CD4-positive, CD25-positive, alpha-beta regulatory T cell (primary cell): ENCODE measurements at regions not wholly inside any gene's neighbourhood (a gene's known extent, or its start where the extent isn't known, plus 50 kb on each side); places are given as distances from the start of the nearest gene placed in this dataset.

ENCODE experiments used
- ATAC-seq, 2 donors: fragments of 150-1000 bp; cut with Tn5 transposase; one replicate each; pipeline ENCODE4 v1.10.0; 2021; ENCODE audit warnings: low read depth in 2 of 2, moderate number of reproducible peaks in 2 of 2, moderate library complexity in 1 of 2
- DNase-seq, 3 donors: peaks; one replicate each; pipeline versions ENCODE4 v3.0.0 to v3.0.0-alpha.2; 2012 to 2022; ENCODE audit warnings: mixed read lengths in 1 of 3
- H3K27ac ChIP-seq: one replicate; pipeline ENCODE4 v1.7.0; 2013; ENCODE audit warnings: mild to moderate bottlenecking, low read length; ENCODE audit not compliant: insufficient read depth, poor library complexity, severe bottlenecking
- H3K27me3 ChIP-seq: one replicate; pipeline ENCODE4 v1.7.0; 2013; ENCODE audit warnings: low read length; ENCODE audit not compliant: control insufficient read depth, insufficient read depth
- H3K36me3 ChIP-seq: one replicate; pipeline ENCODE4 v1.7.0; 2013; ENCODE audit warnings: mild to moderate bottlenecking, low read length, moderate library complexity; ENCODE audit not compliant: control insufficient read depth, insufficient read depth
- H3K4me1 ChIP-seq: 2 replicates; pipeline ENCODE4 v1.7.0; 2013; ENCODE audit warnings: mild to moderate bottlenecking, low read length; ENCODE audit not compliant: insufficient read depth, control insufficient read depth, poor library complexity, severe bottlenecking
- H3K4me3 ChIP-seq: one replicate; pipeline ENCODE4 v1.7.0; 2013; ENCODE audit warnings: low read depth, mild to moderate bottlenecking, low read length, moderate library complexity
- H3K9me3 ChIP-seq, 2 experiments: 1 replicate in 1 of 2; 2 replicates in 1 of 2; pipeline ENCODE4 v1.7.0; 2013; ENCODE audit warnings: low read length in 2 of 2, mild to moderate bottlenecking in 1 of 2, moderate library complexity in 1 of 2; ENCODE audit not compliant: control insufficient read depth in 2 of 2
- H3K27ac Mint-ChIP-seq, 3 donors: one replicate each; pipeline ENCODE4 v1.8.0; 2020 to 2022; ENCODE audit warnings: mild to moderate bottlenecking in 3 of 3, mixed read lengths in 3 of 3, moderate library complexity in 2 of 3
- H3K27me3 Mint-ChIP-seq: one replicate; pipeline ENCODE4 v1.8.0; 2022; ENCODE audit warnings: mild to moderate bottlenecking, mixed read lengths
- H3K36me3 Mint-ChIP-seq: one replicate; pipeline ENCODE4 v1.8.0; 2020; ENCODE audit warnings: mixed read lengths
- H3K4me1 Mint-ChIP-seq, 4 donors: one replicate each; pipeline ENCODE4 v1.8.0; 2020 to 2022; ENCODE audit warnings: mixed read lengths in 4 of 4, mild to moderate bottlenecking in 1 of 4
- H3K4me3 Mint-ChIP-seq, 4 donors: one replicate each; pipeline ENCODE4 v1.8.0; 2020 to 2022; ENCODE audit warnings: mild to moderate bottlenecking in 4 of 4, mixed read lengths in 4 of 4, moderate library complexity in 3 of 4
- H3K9me3 Mint-ChIP-seq, 7 donors: one replicate each; pipeline ENCODE4 v1.8.0; 2020 to 2022; ENCODE audit warnings: mixed read lengths in 7 of 7, mild to moderate bottlenecking in 3 of 7, moderate library complexity in 2 of 7

DNA sequence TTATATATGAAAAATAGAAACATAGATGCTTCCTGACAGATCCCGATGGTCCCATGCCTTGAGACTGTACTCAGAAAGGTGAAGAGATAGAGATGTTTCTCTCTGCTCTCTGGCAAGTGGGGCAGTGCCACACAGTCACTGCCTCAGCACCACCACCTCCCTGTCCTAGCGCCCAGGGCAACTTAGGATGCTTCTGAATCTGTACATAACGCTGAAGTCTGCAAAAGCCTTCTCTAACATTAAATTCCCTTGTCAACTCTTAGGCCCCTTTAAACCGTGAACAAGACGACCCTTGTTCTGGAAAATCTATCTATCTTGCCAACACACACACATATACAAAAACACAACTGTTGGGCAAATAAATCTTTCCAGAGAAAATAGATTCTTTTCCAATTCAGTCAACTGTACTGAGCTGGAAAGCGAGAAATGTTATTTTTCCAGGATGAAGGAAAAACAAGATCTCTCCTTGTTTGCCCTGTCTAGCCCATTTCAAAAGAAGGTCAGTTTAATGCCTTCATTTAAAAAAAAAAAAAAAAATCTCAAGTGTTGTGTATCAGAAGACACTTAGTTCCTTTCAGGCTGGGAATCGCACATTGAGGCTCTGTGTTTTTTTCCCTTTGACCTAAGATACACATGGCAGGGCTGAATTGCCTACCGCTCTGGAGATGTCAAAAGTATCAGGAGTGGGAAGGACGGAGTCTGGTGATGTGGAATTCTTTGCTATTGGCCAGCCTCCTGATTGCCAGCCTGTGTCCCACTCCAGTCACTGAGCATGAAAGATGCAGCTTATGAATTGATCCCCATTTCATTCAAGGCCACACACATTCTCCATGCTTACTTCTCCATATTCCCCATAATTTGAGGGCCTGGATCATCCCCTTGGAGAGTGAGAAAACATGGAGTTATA lies 241.4 kb downstream of the LACC1 start:
- Mint-ChIP-seq H3K27ac (no peak overlapping the region), H3K4me1 (peaks cover 0 to 9% (median 7%) of the 10 kb centered on the region in 4 donors), H3K27me3 (peaks cover 3% of the 10 kb centered on the region), H3K36me3 (no peaks in the 10 kb centered on the region), H3K4me3 (no peak overlapping the region), H3K9me3 (peaks cover 0 to 14% (median 3%) of the 10 kb centered on the region in 7 donors)
- Histone ChIP-seq H3K4me3 (no peak overlapping the region), H3K9me3 (peaks cover 0 to 9% of the 10 kb centered on the region in 2 experiments), H3K4me1 (peaks cover 5% of the 10 kb centered on the region), H3K27me3 (peaks cover 4% of the 10 kb centered on the region), H3K36me3 (no peaks in the 10 kb centered on the region), H3K27ac (no peak overlapping the region)
- DNase-seq (no peak), ATAC-seq (no peak)

GRCh38 chr13:44124352-44124751 lies 244.6 kb downstream of the LACC1 start:
- no peak overlapping the region for H3K4me3 Mint-ChIP-seq
- Histone ChIP-seq H3K9me3 (peaks cover 0 to 9% of the 10 kb centered on the region in 2 experiments), H3K4me1 (no peaks in the 10 kb centered on the region), H3K4me3 (no peak overlapping the region), H3K27ac (no peak overlapping the region), H3K27me3 (peaks cover 6% of the 10 kb centered on the region), H3K36me3 (no peaks in the 10 kb centered on the region)
- H3K9me3 Mint-ChIP-seq, result peaks cover 0 to 14% (median 3%) of the 10 kb centered on the region in 7 donors
- H3K27me3 Mint-ChIP-seq, result peaks cover 10% of the 10 kb centered on the region
- no peak for ATAC-seq
- H3K36me3 Mint-ChIP-seq, result no peaks in the 10 kb centered on the region
- no peaks in the 10 kb centered on the region for H3K4me1 Mint-ChIP-seq
- no peak for DNase-seq
- no peak overlapping the region for H3K27ac Mint-ChIP-seq

GRCh38 chr13:44125943-44126469 lies 246.3 kb downstream of the LACC1 start:
- peaks cover 0 to 14% (median 3%) of the 10 kb centered on the region in 7 donors for H3K9me3 Mint-ChIP-seq
- H3K4me1 ChIP-seq, result no peaks in the 10 kb centered on the region
- H3K36me3 Mint-ChIP-seq, result no peaks in the 10 kb centered on the region
- no peak overlapping the region for H3K4me3 Mint-ChIP-seq
- peaks cover 0 to 9% of the 10 kb centered on the region in 2 experiments for H3K9me3 ChIP-seq
- H3K27me3 ChIP-seq, result peaks cover 6% of the 10 kb centered on the region
- H3K4me3 ChIP-seq, result no peak overlapping the region
- H3K4me1 Mint-ChIP-seq, result no peaks in the 10 kb centered on the region
- H3K36me3 ChIP-seq, result no peaks in the 10 kb centered on the region
- H3K27me3 Mint-ChIP-seq, result peaks cover 10% of the 10 kb centered on the region
- no peak overlapping the region for H3K27ac ChIP-seq
- ATAC-seq (no peak), DNase-seq (no peak)
- H3K27ac Mint-ChIP-seq, result no peak overlapping the region

GRCh38 chr13:44128552-44129001 lies 245.0 kb upstream of the SERP2 start:
- ATAC-seq, result no peak
- H3K27me3 Mint-ChIP-seq, result peaks cover 16% of the 10 kb centered on the region
- H3K4me1 Mint-ChIP-seq, result no peaks in the 10 kb centered on the region
- peaks cover 0 to 9% (median 0%) of the 10 kb centered on the region in 7 donors for H3K9me3 Mint-ChIP-seq
- H3K36me3 Mint-ChIP-seq, result no peaks in the 10 kb centered on the region
- no peaks in the 10 kb centered on the region for H3K4me1 ChIP-seq
- H3K27ac Mint-ChIP-seq, result no peak overlapping the region
- no peak for DNase-seq
- no peaks in the 10 kb centered on the region for H3K36me3 ChIP-seq
- peaks cover 3% of the 10 kb centered on the region for H3K27me3 ChIP-seq
- no peak overlapping the region for H3K4me3 ChIP-seq
- no peak overlapping the region for H3K27ac ChIP-seq
- H3K9me3 ChIP-seq, result peaks cover 0 to 4% of the 10 kb centered on the region in 2 experiments
- no peak overlapping the region for H3K4me3 Mint-ChIP-seq

- H3K4me3 ChIP-seq, result no peak overlapping the region
- H3K9me3 ChIP-seq, result no peaks in the 10 kb centered on the region
- no peaks in the 10 kb centered on the region for H3K4me1 ChIP-seq
- H3K4me3 Mint-ChIP-seq, result no peak overlapping the region
- no peak overlapping the region for H3K27ac Mint-ChIP-seq
- no peak overlapping the region for H3K27ac ChIP-seq
- peaks cover 16% of the 10 kb centered on the region for H3K27me3 Mint-ChIP-seq
- H3K27me3 ChIP-seq, result peaks cover 3% of the 10 kb centered on the region
- ATAC-seq (no peak), DNase-seq (no peak)
- H3K4me1 Mint-ChIP-seq, result no peaks in the 10 kb centered on the region
- no peaks in the 10 kb centered on the region for H3K36me3 ChIP-seq
- no peaks in the 10 kb centered on the region for H3K36me3 Mint-ChIP-seq
- peaks cover 0 to under 1% (median 0%) of the 10 kb centered on the region in 7 donors for H3K9me3 Mint-ChIP-seq
These were observed 244.2 kb upstream of the SERP2 start for GRCh38 chr13:44129418-44129817.

DNA sequence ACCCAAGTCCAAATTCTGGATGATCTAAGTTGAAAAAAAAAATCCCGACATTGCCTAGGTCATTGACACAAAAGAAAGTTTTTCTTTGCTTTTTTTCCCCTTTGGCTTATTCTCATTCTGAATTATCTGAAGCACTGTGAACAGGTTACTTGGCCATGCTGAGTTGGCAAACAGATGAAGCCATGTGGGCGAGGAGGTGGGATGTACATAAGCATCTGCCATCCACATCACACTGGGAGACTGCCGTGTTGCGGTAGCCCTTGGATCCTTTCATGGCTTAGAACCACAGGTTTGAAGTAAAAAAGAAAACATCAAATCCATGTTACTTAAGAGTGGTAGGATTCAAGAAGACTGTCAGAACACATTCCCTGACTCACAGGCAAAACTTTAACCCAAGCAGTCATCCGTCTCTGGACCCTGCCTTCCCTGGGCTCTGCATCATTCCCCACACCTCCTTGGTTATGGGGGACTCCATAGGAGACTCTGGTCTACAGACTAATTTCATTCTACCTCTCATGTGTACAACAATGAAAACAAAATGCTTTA lies 242.5 kb upstream of the SERP2 start:
- H3K27me3 Mint-ChIP-seq, result peaks cover 12% of the 10 kb centered on the region
- Histone ChIP-seq H3K9me3 (no peaks in the 10 kb centered on the region), H3K4me3 (no peak overlapping the region), H3K36me3 (no peaks in the 10 kb centered on the region), H3K27ac (no peak overlapping the region), H3K27me3 (peaks cover 5% of the 10 kb centered on the region), H3K4me1 (no peaks in the 10 kb centered on the region)
- no peaks in the 10 kb centered on the region for H3K36me3 Mint-ChIP-seq
- H3K27ac Mint-ChIP-seq, result no peak overlapping the region
- no peak overlapping the region for H3K4me3 Mint-ChIP-seq
- ATAC-seq (no peak), DNase-seq (no peak)
- H3K9me3 Mint-ChIP-seq, result no peaks in the 10 kb centered on the region
- no peaks in the 10 kb centered on the region for H3K4me1 Mint-ChIP-seq

DNA sequence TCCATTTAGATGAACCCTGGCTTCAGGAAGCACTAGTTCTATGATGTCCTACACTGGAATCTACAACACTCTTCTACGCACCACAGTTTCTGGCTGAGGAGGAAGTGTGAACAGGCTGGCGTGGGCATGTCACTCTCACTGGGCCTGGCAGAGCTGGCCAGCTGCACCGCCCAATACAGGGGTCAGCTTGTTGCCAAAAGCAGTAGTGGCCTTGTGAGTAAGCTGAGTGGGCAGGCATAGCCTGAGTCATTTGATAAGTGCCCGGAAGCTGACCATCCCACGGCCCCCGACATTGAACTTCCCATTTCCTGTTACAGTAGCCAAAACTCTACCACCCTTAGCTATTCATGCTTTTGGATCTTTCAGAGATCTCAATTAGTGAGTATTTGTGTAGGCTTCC lies 240.9 kb upstream of the SERP2 start:
- DNase-seq (no peak), ATAC-seq (no peak)
- no peaks in the 10 kb centered on the region for H3K36me3 ChIP-seq
- H3K27ac ChIP-seq, result no peak overlapping the region
- H3K9me3 ChIP-seq, result no peaks in the 10 kb centered on the region
- no peaks in the 10 kb centered on the region for H3K9me3 Mint-ChIP-seq
- peaks cover 6% of the 10 kb centered on the region for H3K27me3 Mint-ChIP-seq
- no peak overlapping the region for H3K4me3 ChIP-seq
- no peaks in the 10 kb centered on the region for H3K4me1 ChIP-seq
- H3K4me1 Mint-ChIP-seq, result no peaks in the 10 kb centered on the region
- H3K36me3 Mint-ChIP-seq, result no peaks in the 10 kb centered on the region
- peaks cover 9% of the 10 kb centered on the region for H3K27me3 ChIP-seq
- H3K27ac Mint-ChIP-seq, result no peak overlapping the region
- H3K4me3 Mint-ChIP-seq, result no peak overlapping the region
